Upper lobe of left lung (tissue), 4 donors: ENCODE measurements at regions not wholly inside any gene's neighbourhood (a gene's known extent, or its start where the extent isn't known, plus 50 kb on each side); places are given as distances from the start of the nearest gene placed in this dataset.

Source experiments
- CTCF ChIP-seq, 6 experiments: fragments of 450-650 bp in 4 of 6; fragments of 200-600 bp in 2 of 6; sonication (generic) in 2 of 6; IDR thresholded peaks; one replicate each; pipeline ENCODE4 v1.5.1; 2016 to 2019; ENCODE audit warnings: antibody characterized with exemption in 6 of 6
- EP300 ChIP-seq, 4 donors: sonication (generic); formaldehyde crosslinking; IDR thresholded peaks; one replicate each; pipeline ENCODE4 v1.5.1; 2017; ENCODE audit warnings: antibody characterized with exemption in 4 of 4, control low read depth in 2 of 4
- POLR2A ChIP-seq, 4 donors: fragments of 450-650 bp; IDR thresholded peaks; one replicate each; pipeline ENCODE4 v1.5.1; 2016 to 2017; ENCODE audit warnings: antibody characterized with exemption in 4 of 4, mild to moderate bottlenecking in 2 of 4
- POLR2AphosphoS5 ChIP-seq, 2 donors: sonication (generic); formaldehyde crosslinking; IDR thresholded peaks; one replicate each; pipeline ENCODE4 v1.5.1; 2017; ENCODE audit warnings: antibody characterized with exemption in 2 of 2

GRCh38 chr16:54878301-54878700 is 52.4 kb upstream of the IRX5 start:
- no peak for TF ChIP-seq CTCF (IDR thresholded peaks at IDR 0.05)
- TF ChIP-seq POLR2A (IDR thresholded peaks at IDR 0.05), result no peak
- no peak for TF ChIP-seq POLR2AphosphoS5 (IDR thresholded peaks at IDR 0.05)
- TF ChIP-seq EP300 (IDR thresholded peaks at IDR 0.05), result no peak
